Common myeloid progenitor, CD34-positive (primary cell): ENCODE measurements at regions not wholly inside any gene's neighbourhood (a gene's known extent, or its start where the extent isn't known, plus 50 kb on each side); places are given as distances from the start of the nearest gene placed in this dataset.

Source experiments
- CTCF ChIA-PET: fragments of 350-600 bp; sonication (Branson Sonifier 250); formaldehyde crosslinking; loops from one replicate; lab custom pipeline; 2021; ENCODE audit warnings: antibody characterized with exemption; lab: Charles Lee
- POLR2A ChIA-PET: fragments of 350-600 bp; sonication (Branson Sonifier 250); formaldehyde crosslinking; loops from one replicate; lab custom pipeline; 2021; ENCODE audit warnings: antibody characterized with exemption; lab: Charles Lee
- DNase-seq, 3 donors: peaks; one replicate each; pipeline versions ENCODE4 v3.0.0 to v3.0.0-alpha.2; 2013
- H3K27ac ChIP-seq, 2 experiments: 1 replicate in 1 of 2; 2 replicates in 1 of 2; pipeline ENCODE4 v1.7.0; 2013; ENCODE audit warnings: inconsistent platforms in 2 of 2, low read length in 2 of 2, mild to moderate bottlenecking in 2 of 2, low read depth in 1 of 2, moderate library complexity in 1 of 2; ENCODE audit not compliant: severe bottlenecking in 2 of 2, insufficient read depth in 1 of 2, poor library complexity in 1 of 2
- H3K27me3 ChIP-seq, 5 experiments: replicated peaks in 2 of 5; 1 replicate in 3 of 5; 2 replicates in 2 of 5; pipeline versions ENCODE4 v1.6.1 to v1.7.0; 2013; ENCODE audit warnings: low read length in 4 of 5, mild to moderate bottlenecking in 2 of 5, moderate library complexity in 2 of 5, inconsistent platforms in 1 of 5; ENCODE audit not compliant: insufficient read depth in 5 of 5, control insufficient read depth in 4 of 5
- H3K36me3 ChIP-seq, 4 experiments: 1 replicate in 2 of 4; 2 replicates in 2 of 4; pipeline versions ENCODE4 v1.6.1 to v1.7.0; 2013; ENCODE audit warnings: low read length in 3 of 4, control low read depth in 1 of 4, mild to moderate bottlenecking in 1 of 4; ENCODE audit not compliant: control insufficient read depth in 4 of 4, insufficient read depth in 4 of 4
- H3K4me1 ChIP-seq, 4 experiments: 1 replicate in 3 of 4; 2 replicates in 1 of 4; pipeline versions ENCODE4 v1.6.1 to v1.7.1; 2013; ENCODE audit warnings: low read length in 3 of 4, mild to moderate bottlenecking in 3 of 4, control low read depth in 1 of 4, inconsistent platforms in 1 of 4, moderate library complexity in 1 of 4; ENCODE audit not compliant: control insufficient read depth in 4 of 4, insufficient read depth in 4 of 4; ENCODE audit errors: control extremely low read depth in 1 of 4
- H3K4me3 ChIP-seq, 7 experiments: 1 replicate in 4 of 7; 2 replicates in 3 of 7; pipeline versions ENCODE4 v1.5.1 to v1.7.0; 2013; ENCODE audit warnings: mild to moderate bottlenecking in 7 of 7, low read length in 6 of 7, moderate library complexity in 6 of 7, inconsistent platforms in 2 of 7, low read depth in 2 of 7, control low read depth in 1 of 7; ENCODE audit not compliant: insufficient read depth in 4 of 7, control insufficient read depth in 1 of 7; ENCODE audit errors: extremely low read depth in 1 of 7
- H3K9me3 ChIP-seq, 5 experiments: 1 replicate in 4 of 5; 2 replicates in 1 of 5; pipeline versions ENCODE4 v1.6.1 to v1.7.1; 2013; ENCODE audit warnings: low read length in 4 of 5, mild to moderate bottlenecking in 2 of 5, inconsistent platforms in 1 of 5, low read depth in 1 of 5, moderate library complexity in 1 of 5; ENCODE audit not compliant: control insufficient read depth in 4 of 5, insufficient read depth in 2 of 5; ENCODE audit errors: control extremely low read depth in 1 of 5
- WGBS: methylation state at CpG from one replicate; pipeline ENCODE4 v1.1.5; 2013; ENCODE audit not compliant: insufficient coverage; 5-methylcytosine and 5-hydroxymethylcytosine counted together

DNA sequence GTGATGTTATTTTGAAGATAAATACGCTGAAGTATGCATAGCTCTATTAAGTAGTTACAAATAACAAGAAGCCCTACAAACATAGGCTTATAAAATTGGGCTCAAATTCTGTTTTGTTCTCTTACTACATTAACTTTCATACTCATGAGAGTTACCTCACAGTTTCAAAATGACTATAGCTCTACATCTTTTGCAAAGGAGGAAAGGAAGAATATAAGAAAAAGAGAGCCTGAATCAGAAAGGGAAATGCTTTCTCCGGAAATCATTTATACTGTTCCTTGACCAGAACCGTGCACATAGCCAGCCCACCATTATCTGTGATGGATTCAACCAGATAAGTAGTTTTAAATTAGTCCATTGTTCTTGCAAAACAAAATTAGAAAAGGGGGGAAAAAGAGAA lies 1252.1 kb downstream of the NCAM2 start:
- DNase-seq = no peak
- Histone ChIP-seq H3K4me3 (no peak overlapping the region), H3K36me3 (no peaks in the 10 kb centered on the region), H3K4me1 (no peaks in the 10 kb centered on the region), H3K27me3 (no peaks in the 10 kb centered on the region), H3K9me3 (no peaks in the 10 kb centered on the region), H3K27ac (no peak overlapping the region)
- WGBS = 100% methylated on average over 2 of the region's 3 CpGs
- CTCF ChIA-PET = no interaction called here
- POLR2A ChIA-PET = no interaction called here

DNA sequence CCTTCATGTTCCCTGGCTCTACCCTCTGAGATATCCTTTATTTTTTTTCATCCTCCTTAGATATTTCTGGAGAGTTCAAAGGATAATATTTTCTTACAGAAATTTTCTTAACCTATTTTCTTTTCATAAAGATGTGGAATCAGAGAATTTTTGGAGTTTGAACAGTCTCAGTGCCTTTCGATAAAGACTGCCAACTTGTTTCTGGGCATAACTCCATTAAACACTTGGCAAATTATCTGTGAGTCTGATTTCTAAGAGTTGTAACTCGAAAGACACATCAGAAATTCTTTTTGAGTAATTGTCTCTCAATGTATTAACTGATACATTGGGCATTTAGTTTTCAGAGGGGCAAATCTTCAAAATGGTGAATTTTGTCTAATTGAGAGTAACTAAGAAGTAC lies 1255.6 kb downstream of the NCAM2 start:
- ChIA-PET CTCF (no interaction called here), POLR2A (no interaction called here)
- no peak overlapping the region for H3K27ac ChIP-seq
- no peaks in the 10 kb centered on the region for H3K36me3 ChIP-seq
- no peaks in the 10 kb centered on the region for H3K4me1 ChIP-seq
- no peaks in the 10 kb centered on the region for H3K9me3 ChIP-seq
- H3K27me3 ChIP-seq = no peaks in the 10 kb centered on the region
- no peak for DNase-seq
- H3K4me3 ChIP-seq = no peak overlapping the region
- WGBS = 100% methylated on average over 1 of the region's 2 CpGs

DNA sequence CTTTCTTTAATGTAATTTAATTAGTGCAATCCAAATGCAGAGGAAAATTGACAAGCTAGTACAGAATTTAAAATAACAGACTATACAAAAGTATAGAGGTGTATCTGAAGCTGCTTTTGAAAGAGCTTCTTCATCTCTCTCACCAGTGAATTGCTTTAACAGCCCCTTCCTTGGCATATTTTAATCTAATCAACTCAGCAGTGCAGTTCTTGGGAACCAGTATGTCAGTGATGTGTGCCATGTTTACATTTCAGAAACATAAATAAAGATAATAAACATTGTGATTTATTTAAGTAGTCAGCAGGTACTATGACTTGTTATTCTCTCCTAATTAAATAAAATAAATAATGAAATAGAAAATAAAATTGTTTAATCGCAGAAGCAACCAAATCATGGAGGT lies 1260.6 kb downstream of the NCAM2 start:
- no CpG with 5 or more reads among the region's 1 CpG for WGBS
- Histone ChIP-seq H3K4me3 (no peak overlapping the region), H3K4me1 (no peaks in the 10 kb centered on the region), H3K27ac (no peak overlapping the region), H3K36me3 (no peaks in the 10 kb centered on the region), H3K27me3 (no peaks in the 10 kb centered on the region), H3K9me3 (no peaks in the 10 kb centered on the region)
- CTCF ChIA-PET = no interaction called here
- no peak for DNase-seq
- POLR2A ChIA-PET = no interaction called here

DNA sequence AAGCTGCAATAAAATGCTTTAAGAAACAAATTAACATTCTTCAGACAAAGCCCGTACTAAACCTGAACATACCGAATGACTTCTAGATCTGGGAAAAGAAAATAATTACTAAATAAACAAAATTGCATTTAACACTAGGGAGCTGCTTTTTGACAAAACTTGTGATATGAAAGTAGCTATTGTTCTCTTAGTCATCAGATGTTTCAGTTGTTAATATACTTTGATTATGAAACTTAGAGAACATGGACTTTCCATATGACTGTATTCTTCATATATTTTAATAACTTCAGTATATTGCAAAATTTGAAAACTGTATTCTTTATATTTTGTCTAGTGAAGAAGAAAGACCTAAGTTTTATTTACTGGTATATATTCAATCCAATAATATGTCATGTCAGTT lies 1262.1 kb downstream of the NCAM2 start:
- no CpG with 5 or more reads among the region's 2 CpGs for WGBS
- no peak for DNase-seq
- Histone ChIP-seq H3K27me3 (no peaks in the 10 kb centered on the region), H3K4me1 (no peaks in the 10 kb centered on the region), H3K27ac (no peak overlapping the region), H3K36me3 (no peaks in the 10 kb centered on the region), H3K9me3 (no peaks in the 10 kb centered on the region), H3K4me3 (no peak overlapping the region)
- ChIA-PET CTCF (no interaction called here), POLR2A (no interaction called here)

DNA sequence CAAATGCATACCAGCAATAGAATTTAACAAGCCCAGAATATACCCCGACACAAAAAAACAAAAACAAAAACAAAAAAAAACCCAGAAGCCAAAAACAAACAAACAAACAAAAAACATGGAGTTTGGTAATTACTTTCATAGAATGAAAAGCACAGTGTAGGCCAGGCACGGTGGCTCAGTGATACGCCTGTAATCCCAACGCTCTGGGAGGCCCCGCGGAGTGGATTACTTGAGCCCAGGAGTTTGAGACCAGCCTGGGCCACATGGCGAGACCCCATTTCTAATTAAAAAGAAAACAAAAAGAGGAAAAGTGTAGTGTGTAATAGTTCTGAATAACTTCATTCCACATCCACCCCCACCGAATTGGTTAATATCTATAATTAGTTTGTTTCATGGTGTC lies 1265.7 kb downstream of the NCAM2 start:
- POLR2A ChIA-PET = no interaction called here
- no peak overlapping the region for H3K4me3 ChIP-seq
- CTCF ChIA-PET = no interaction called here
- H3K4me1 ChIP-seq = no peaks in the 10 kb centered on the region
- H3K9me3 ChIP-seq = no peaks in the 10 kb centered on the region
- H3K36me3 ChIP-seq = no peaks in the 10 kb centered on the region
- no CpG with 5 or more reads among the region's 8 CpGs for WGBS
- no peaks in the 10 kb centered on the region for H3K27me3 ChIP-seq
- DNase-seq = no peak
- H3K27ac ChIP-seq = no peak overlapping the region

DNA sequence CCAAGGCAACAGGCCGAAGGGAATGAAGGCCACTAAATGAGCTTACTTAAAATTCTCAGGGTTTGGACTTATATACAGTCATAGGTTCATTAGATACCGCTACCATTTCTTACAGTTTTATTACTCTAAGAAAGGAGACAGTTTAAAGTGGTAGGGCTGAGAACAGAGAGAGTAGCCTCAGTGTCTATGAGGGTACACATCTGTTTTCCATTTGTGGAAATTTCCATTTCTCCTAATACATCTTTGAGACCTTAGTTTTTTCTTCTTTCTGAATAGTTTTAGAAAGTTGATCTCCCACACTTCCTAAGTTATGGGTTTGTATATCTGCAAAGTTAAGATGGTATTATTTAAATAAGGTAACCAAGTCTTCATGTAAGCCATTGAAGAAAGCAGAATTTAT lies 1279.1 kb downstream of the NCAM2 start:
- WGBS = no CpG with 5 or more reads among the region's 2 CpGs
- DNase-seq = no peak
- no peaks in the 10 kb centered on the region for H3K9me3 ChIP-seq
- ChIA-PET CTCF (interaction anchor here (1.0 kb wide), 1 partner anchor 18 kb away, joined by 4 read pairs; no protein-coding TSS in a partner anchor), POLR2A (no interaction called here)
- H3K36me3 ChIP-seq = no peaks in the 10 kb centered on the region
- no peaks in the 10 kb centered on the region for H3K27me3 ChIP-seq
- H3K4me3 ChIP-seq = no peak overlapping the region
- H3K27ac ChIP-seq = no peak overlapping the region
- no peaks in the 10 kb centered on the region for H3K4me1 ChIP-seq

DNA sequence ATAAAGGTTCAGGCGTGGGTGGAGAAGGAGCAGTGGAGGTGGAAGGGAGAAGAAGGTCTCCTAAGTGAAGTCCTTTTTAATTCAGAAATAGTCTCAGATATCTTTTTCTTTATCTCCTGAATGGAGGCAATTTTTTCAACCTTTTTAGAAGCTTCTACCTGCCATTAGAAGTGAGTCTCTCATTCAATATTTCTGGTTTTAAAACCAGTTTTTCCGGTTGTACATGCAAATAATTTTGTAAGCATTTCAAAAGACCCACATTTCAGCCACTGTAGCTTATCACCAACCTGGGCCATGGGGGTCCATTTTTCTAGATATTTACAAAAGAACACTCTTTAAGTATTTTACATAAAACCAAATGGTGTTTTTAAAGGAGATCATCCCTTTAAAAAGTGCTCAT lies 1280.2 kb downstream of the NCAM2 start:
- DNase-seq = no peak
- POLR2A ChIA-PET = no interaction called here
- H3K9me3 ChIP-seq = no peaks in the 10 kb centered on the region
- CTCF ChIA-PET = interaction anchor here (1.0 kb wide), 1 partner anchor 17 kb away, joined by 4 read pairs; no protein-coding TSS in a partner anchor
- no peaks in the 10 kb centered on the region for H3K4me1 ChIP-seq
- H3K4me3 ChIP-seq = no peak overlapping the region
- WGBS = no CpG with 5 or more reads among the region's 2 CpGs
- no peaks in the 10 kb centered on the region for H3K27me3 ChIP-seq
- no peak overlapping the region for H3K27ac ChIP-seq
- H3K36me3 ChIP-seq = no peaks in the 10 kb centered on the region
